ENCODE measurements at regions not wholly inside any gene's neighbourhood (a gene's known extent, or its start where the extent isn't known, plus 50 kb on each side); places are given as distances from the start of the nearest gene placed in this dataset.
"Not testable (repeated sequence)": the region's sequence is repeated elsewhere in the genome, so short reads cannot be mapped to it uniquely, and the experiment has no call there.

DNA sequence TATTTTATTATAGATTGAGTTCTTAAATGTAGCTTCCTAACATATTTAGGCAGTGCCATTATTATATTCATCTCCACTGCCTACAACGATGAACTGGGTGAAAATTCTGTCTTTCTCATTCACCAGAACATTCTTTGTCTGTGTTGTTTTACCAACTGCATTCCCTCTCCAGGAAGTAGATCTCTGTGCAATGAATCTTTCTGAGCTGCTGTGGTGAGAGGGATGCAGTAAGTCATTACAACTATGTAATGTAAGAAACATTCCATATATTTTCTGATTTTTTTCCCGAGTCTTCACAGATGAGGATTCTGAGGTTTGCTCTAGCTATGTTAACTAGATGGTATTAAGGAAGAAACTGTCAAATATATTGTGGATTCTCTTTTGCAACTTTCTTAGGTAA lies 811.9 kb upstream of the PCDH7 start:
- DNase-seq (ENCODE audit: low read depth in 4 of 4, low spot score in 1 of 4): no peak

DNA sequence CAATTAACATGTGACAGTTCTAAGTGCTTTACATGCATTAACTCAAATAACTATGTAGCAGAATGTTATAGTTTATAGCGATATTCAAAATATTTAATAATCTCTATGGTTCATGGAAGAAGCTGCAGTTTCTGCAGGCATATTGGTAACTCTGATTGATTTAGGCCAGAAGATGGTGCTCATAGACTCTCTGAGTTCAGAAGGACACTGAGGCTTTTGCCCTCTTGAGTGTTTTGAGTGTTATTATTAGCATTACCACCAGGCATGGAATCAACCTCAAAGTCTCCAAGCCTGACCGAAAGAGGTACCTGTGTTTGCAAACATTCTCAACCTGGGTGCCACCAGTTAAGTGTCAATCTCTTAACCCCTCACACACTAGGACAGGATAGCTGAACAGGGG lies 792.3 kb upstream of the PCDH7 start:
- DNase-seq (ENCODE audit: low read depth in 4 of 4, low spot score in 1 of 4): no peak

DNA sequence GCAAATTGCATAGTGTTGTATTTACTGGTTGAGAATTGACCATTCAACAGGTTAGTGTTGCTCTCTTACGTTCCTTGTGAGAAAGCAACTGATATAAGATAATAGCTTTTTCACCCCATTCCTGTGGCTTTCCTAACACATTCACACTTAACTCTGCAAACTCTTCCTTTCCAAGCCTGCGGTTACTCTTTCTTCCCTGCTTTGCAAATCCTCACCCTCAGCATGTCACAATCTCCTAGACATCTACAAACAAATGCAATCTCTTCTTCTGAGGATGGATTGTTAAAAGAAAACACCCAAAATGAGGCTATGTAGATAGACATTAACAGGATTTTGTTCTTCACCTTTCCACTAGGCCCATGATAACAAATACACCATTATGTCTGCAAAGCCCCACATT lies 771.7 kb upstream of the PCDH7 start:
- DNase-seq (ENCODE audit: low read depth in 4 of 4, low spot score in 1 of 4): no peak

DNA sequence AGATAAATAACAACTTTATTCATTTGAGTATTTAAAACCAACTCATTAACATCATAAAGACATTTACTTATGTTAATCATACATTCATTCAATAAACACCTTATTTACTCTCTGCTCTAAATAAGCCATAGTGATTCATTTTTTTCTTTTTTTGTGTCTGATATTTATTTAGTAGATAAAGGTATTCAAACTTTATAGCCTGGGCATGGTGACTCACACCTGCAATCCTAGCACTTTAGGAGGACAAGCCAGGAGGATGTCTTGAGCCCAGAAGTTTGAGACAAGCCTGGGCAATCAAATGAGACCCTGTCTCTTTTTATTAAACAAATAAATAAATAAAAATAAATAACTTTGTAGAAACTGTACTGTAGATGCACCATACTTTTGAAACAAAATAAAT lies 771.3 kb upstream of the PCDH7 start:
- no peak for DNase-seq (ENCODE audit: low read depth in 4 of 4, low spot score in 1 of 4)

DNA sequence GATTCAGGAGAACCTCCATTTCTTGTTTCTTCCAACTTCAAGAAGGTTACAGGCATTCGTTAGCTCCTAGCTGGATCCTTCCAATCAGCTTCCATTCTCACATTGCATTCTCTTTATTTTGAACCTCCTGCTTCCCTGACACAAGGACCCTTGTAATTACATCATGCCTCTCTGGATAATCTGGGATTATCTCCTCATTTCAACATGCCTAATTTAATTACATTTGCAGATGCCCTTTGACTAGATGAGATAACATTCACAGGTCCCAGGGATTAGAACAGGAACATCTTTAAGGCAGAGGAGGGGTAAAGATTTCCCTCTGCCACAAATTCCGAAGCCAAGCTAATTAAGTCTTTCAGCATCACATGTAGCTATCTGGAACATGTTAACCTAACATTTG lies 753.8 kb upstream of the PCDH7 start:
- DNase-seq (ENCODE audit: low read depth in 4 of 4, low spot score in 1 of 4): no peak

DNA sequence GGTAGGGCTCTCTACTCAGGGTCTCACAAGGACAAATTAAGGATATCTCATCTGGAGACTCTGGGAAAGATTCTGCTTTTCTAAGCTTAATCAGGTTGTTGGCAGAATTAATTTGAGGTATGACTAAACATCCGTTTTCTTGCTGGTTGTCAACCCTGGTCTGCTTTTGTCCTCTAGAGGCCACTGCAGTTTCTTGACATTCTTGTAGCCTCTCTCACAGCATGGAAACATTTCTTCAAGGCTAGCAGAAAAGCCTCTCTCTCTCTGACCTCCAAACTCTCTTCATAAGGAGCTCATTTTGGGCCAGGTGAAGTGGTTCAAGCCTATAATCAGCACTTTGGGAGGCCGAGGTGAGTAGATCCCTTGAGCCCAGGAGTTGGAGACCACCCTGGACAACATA lies 749.5 kb upstream of the PCDH7 start:
- no peak for DNase-seq (ENCODE audit: low read depth in 4 of 4, low spot score in 1 of 4)

DNA sequence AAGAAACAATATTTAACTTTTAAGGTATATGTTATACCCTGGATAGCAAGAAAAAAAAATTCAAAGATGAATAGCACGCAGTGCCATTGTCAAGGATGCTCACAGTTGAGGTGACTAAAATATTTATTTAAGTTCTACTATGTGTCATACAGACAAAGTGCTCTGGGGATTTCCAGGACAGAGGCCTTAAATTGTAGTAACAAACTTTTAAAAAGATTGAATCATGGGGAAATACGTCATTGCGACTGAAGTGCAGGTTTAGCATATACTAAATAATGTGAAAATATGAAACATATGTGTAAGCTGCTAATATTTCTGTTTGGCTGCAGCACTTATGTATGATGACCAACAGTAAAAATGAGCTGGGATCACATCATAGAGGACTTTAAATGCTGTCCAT lies 748.0 kb upstream of the PCDH7 start:
- DNase-seq (ENCODE audit: low read depth in 4 of 4, low spot score in 1 of 4): no peak

DNA sequence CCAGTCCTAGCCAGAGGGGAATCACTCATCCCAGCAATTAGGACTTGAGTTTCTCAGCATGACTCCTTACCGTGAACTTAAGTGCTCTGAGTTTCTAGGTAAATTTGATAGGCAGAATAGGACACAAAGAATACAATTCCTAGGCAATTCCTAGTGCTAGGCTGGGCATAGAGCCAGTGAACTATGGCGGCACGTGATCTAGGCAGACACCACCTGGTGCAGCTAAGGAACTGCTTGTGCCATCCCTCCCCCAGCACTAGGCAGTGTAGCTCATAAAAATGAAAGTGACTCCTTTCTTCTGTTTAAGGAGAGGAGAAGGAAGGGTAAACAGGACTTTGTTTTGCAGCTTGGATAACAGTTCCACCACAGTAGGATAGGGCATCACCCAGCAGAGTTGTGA lies 736.3 kb upstream of the PCDH7 start:
- DNase-seq (ENCODE audit: low read depth in 4 of 4, low spot score in 1 of 4): no peak

DNA sequence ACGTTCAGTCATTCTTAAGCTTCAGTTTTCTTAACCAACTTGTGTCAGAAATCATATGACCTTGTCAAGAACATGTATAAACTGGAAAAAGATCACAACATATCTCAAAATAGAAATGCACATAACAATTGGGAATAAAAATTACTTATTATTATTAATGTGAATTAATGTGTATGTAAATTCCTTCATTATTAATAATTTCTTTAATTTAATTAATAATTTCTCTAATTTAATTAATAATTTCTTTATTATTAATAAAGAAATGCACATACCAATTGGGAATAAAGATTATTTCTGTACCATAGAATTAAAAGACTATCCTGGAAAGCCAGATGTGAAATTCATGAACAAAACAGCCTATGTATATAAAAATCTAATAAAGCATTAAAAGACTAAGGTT lies 718.5 kb upstream of the PCDH7 start:
- DNase-seq (ENCODE audit: low read depth in 4 of 4, low spot score in 1 of 4): no peak

DNA sequence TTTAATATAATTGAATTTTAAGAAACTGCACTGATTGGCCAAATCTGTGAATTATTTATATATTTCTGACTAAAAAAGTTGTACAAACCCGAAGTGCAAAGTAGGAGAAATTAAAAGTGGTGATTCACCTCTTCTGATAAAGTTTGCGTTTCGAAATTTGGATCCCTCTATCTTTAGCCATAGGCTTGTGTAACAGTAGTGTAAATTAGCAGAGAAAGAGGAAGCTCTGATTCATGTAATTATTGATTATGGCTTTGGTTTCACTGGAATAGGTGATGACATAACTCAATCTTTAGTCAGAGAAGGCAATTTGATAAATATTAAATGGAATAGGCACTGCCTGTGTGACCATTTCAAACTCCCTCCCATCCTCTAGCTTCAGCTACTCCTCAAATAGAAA lies 717.8 kb upstream of the PCDH7 start:
- no peak for DNase-seq (ENCODE audit: low read depth in 4 of 4, low spot score in 1 of 4)

DNA sequence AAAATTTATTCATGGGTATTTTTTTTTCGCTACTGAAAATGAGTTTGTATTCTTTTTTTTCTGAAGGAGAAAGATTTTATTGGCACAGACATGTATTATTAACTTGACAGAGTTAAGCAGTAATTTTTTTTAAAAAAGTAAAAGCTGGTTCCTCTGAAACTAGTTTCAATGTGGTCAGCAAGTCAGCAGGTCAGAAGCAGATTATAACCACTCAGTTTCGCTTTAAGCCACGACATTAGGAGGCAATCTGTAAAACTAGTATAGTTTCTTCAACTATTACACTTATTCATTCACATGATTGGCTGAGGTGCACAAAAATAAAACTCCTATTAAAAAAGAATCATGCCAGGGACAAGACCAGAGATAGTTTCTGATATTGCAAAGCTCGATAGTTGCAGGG lies 714.2 kb upstream of the PCDH7 start:
- DNase-seq (ENCODE audit: low read depth in 4 of 4, low spot score in 1 of 4): no peak

DNA sequence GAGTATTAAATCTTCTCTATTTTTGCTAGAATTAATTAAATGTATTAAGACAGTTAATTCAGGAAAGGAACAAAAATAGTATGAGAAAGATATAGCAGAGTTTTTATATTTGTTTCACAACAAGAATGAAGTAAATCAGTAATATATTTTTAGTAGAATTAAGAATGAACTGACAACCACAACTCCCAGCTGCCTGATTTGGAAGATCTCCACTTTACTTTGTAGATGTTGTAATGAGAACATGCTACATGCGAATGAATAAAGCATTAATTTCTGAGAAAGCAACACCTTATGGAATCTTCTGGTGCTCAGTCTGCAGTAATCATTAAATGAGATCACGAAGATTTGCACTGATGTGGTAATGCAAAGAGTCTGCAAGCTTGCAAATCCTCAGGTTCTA lies 695.6 kb upstream of the PCDH7 start:
- DNase-seq (ENCODE audit: low read depth in 4 of 4, low spot score in 1 of 4): no peak

DNA sequence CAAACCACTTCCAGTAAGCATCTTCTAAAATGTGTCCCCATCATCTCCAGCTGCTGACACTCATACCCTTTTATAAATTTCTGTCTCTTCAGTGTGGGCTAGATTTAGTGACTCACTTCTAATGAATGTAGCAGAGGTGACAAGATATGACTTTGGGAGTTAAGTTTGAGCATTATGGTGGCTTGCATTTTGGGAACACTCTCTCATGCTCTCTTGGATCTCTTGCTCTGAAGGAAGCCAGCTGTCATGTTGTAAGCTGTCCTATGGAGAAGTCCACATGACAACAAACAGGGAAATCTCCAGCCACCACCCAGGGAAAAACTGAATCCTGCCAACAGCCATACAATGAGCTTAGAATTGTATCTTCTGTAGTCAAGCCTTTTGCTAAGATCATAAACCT lies 691.3 kb upstream of the PCDH7 start:
- DNase-seq (ENCODE audit: low read depth in 4 of 4, low spot score in 1 of 4): no peak

DNA sequence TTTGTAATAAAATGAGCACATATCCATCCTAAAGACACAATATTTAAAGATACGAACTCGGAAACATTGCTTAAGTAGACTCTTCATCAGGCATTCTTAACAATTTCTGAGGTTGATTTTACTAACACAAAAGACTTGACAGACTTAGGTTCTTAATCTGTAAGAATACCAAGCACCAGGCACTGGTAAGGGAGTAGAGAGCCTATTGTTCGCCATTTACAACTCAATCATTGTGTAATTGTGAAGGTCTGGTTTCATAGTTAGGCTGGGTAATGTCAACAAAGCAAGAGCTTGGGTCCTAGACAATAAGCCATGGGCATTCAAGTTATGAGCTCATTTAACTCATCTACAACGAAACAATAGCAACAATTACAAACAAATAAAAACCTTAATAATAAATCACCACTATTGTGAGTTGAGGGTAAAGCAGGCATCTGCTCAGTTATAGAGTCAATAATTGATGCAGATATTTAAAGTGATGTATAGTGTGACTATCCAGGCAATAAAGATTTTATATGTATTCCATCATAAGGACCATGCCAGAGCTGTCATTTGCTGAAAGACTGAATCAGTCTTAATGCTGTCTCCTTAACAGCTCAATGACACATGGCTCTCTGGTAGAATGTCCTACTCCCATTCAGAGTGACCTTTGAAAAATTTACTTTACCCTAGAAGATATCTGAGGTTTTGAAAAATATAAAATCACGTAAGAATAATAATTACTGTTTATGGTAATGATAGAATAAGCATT lies 664.0 kb upstream of the PCDH7 start:
- no peak for DNase-seq (ENCODE audit: low read depth in 4 of 4, low spot score in 1 of 4)

DNA sequence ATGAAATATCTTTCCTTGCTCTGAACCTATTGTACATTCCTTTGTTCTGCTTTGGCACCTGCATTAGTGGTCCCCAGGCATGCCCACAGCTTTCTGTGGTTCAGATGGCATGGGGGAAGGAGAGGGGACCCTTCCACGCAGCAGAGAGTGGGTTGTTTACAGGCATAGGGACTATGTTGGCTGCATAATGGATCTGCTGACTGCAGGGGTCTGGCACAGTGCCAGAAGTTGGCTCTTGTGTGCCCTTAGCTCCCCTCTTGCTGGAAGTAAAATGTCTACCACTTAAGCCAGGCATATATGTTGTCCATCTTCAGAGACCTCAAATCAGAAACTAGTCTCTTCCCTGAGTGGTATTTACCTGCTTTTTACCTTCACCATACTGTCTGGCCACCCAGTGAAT lies 651.9 kb upstream of the PCDH7 start:
- DNase-seq (ENCODE audit: low read depth in 4 of 4, low spot score in 1 of 4): no peak

DNA sequence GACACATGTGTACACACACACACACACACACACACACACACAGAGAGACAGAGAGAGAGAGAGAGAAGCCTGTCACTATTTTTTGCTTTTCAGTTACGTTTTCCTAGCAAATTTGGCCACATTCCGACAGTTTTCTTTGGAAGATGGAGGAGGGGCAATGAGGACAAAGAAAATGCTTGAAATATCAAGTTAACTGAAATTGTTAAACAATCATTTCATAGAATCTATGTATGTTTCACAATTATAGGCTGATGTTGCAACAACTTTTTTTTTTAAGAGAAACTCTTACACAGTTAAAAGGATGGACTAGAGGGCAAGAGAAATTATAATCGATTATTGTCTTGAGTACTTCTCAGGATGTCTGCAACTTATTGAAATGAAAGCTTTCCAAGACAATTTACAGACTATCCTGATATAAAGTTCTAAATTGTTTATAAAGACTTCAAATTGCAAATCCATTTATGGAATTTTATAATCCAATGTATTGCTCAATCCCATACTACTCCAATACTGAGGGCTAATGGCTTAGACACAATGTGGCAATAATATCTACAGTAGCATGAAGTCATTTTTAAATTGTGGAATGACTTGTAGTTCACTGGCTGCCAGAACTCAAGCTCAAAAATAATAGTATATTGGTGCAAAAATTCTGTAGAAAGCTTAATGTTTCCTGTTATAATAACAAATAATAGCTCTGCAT lies 647.0 kb upstream of the PCDH7 start:
- DNase-seq (ENCODE audit: low read depth in 4 of 4, low spot score in 1 of 4): no peak

DNA sequence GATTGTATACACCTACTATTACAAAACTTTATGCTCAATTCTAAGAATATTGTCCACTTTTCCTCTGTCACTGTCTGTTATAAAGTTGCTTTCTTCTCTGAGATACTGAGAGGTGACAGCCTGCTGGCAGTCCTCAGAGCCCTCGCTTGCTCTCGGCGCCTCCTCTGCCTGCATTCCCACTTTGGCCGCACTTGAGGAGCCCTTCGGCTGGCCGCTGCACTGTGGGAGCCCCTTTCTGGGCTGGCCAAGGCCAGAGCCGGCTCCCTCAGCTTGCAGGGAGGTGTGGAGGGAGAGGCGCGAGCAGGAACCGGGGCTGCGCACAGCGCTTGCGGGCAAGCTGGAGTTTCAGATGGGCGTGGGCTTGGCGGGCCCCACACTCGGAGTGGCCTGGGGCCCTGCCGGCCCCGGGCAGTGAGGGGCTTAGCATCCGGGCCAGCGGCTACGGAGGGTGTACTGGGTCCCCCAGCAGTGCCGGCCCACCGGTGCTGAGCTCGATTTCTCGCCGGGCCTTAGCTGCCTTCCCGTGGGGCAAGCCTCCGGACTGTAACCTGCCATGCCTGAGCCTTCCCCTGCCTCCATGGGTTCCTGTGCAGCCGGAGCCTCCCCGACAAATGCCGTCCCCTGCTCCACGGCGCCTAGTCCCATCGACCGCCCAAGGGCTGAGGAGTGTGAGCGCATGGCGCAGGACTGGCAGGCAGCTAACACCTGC lies 627.6 kb upstream of the PCDH7 start:
- DNase-seq (ENCODE audit: low read depth in 4 of 4, low spot score in 1 of 4): not testable (repeated sequence)

DNA sequence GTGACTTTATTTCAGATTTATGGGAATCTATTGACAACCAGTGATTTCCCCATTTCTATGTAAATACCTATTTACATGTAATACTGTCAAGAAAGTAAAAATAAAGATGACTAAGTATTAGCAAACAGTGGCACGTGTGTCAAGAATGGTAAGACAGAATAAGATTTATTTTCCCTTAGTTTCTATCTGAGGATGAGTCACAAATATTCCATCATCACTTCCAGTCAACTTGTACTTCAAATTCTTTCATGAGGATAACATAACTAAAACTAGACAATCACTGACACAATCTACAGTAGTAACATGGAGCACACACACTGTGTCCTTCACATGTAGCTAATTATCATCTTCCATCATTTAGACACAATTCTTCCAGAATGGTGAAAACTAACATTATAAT lies 625.3 kb upstream of the PCDH7 start:
- no peak for DNase-seq (ENCODE audit: low read depth in 4 of 4, low spot score in 1 of 4)

DNA sequence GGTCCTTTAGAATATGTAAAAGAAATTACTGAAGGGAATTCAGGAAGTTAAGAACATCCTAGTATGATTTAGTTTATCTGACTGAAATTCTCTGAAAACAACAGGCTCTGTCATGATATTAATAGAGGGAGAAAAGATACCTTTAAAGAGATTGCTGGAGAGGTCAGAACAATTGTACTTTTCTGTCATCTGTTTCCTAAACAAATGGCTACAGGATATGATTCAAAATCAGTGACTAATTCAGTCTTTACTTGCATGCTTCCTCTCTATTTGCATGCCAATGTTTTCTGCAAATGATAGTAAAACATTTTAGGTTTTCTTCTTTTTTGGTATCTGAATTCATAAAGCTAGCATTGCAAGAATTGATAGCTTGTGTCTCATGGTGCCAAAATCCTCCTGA lies 616.7 kb upstream of the PCDH7 start:
- no peak for DNase-seq (ENCODE audit: low read depth in 4 of 4, low spot score in 1 of 4)

DNA sequence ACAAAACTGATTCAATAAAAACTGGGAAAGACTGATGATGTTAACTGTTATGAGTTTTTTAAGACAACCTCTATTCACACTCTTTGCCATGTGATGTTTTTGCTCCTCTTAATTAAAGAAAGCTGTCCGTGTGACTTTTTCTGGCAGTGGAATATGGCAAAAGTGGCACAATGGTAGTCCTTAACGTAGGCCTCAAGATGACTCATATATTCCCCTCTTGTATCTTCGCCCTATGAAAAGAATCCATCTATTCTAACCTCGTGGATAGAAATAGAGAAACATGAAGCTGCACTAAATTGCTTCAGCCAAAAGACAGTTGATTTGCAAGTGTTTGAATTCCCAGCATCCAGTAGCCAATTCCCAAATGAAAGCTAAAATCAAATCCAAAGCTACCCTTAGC lies 603.8 kb upstream of the PCDH7 start:
- DNase-seq (ENCODE audit: low read depth in 4 of 4, low spot score in 1 of 4): no peak

DNA sequence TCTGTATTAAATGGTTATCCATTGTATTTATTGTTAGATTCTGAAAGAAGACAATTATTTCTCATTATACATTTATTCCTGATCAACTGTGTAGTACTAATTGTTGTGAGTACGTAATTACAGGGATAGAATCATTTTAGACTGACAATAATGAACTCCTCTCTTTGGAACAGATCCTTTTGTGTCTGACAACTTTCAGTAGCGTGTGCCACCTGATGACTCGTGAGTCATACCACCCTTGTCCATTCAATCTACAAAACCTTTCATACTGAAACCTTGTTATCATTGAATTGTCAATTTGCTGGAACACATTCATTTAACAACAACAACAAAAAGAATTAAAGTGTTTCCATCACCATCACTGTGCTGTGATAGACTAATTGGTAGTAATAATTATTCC lies 602.7 kb upstream of the PCDH7 start:
- DNase-seq (ENCODE audit: low read depth in 4 of 4, low spot score in 1 of 4): no peak

DNA sequence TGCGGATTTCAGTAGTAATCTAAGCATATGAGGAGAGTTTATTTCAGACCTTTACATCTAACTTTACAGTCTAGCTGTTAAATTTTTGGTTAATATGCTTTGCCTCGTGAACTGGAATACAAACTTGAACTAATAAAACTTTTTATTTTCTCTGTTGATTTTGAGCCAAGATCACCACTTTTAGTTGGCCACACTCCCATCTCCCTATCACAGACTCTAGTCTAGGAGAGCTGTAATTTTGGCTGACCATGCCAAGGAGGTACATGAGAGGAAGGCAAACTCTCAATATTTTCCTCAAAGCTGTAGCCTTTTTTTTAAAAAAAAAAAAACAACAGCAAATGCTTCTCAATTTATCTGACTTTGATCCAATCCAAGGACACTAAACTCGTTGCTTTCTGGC lies 597.5 kb upstream of the PCDH7 start:
- no peak for DNase-seq (ENCODE audit: low read depth in 4 of 4, low spot score in 1 of 4)

All from stimulated activated CD4-positive, alpha-beta T cell treated with anti-CD3 and anti-CD28 coated beads, Interleukin-1b, Interleukin-23, amount 100 ng/mL, for 24 hours (primary cell).